Left ventricle myocardium inferior (tissue), 1 donor: ENCODE measurements at regions not wholly inside any gene's neighbourhood (a gene's known extent, or its start where the extent isn't known, plus 50 kb on each side); places are given as distances from the start of the nearest gene placed in this dataset.

Experiments
- DNase-seq: peaks from one replicate; pipeline ENCODE4 v3.0.0-alpha.2; 2020
- H3K27ac ChIP-seq: fragments of 200-600 bp; replicated peaks from 2 replicates; pipeline ENCODE4 v1.8.0; 2021
- H3K27me3 ChIP-seq: fragments of 200-600 bp; 2 replicates; pipeline ENCODE4 v1.8.0; 2021; ENCODE audit warnings: low read depth
- H3K36me3 ChIP-seq: fragments of 200-600 bp; 2 replicates; pipeline ENCODE4 v1.8.0; 2021
- H3K4me1 ChIP-seq: fragments of 200-600 bp; 2 replicates; pipeline ENCODE4 v1.8.0; 2021
- H3K4me3 ChIP-seq: fragments of 200-600 bp; 2 replicates; pipeline ENCODE4 v1.8.0; 2021; ENCODE audit warnings: mild to moderate bottlenecking, moderate library complexity
- H3K9me3 ChIP-seq: fragments of 200-600 bp; replicated peaks from 2 replicates; pipeline ENCODE4 v1.8.0; 2021
- intact Hi-C: fragments of 100-400 bp; cut with micrococcal nuclease; formaldehyde crosslinking; loops from one replicate; pipeline ENCODE4 v1.11.0; 2022
- TF ChIP-seq, protein P1 (sequence below): fragments of 200-600 bp; IDR thresholded peaks from 2 replicates; pipeline ENCODE4 v1.8.0; 2021; ENCODE audit warnings: antibody characterized with exemption, mild to moderate bottlenecking, borderline replicate concordance
- donor health status: DM: no; HTN: yes; CAD: no; lungs with severe emphysema.

DNA sequence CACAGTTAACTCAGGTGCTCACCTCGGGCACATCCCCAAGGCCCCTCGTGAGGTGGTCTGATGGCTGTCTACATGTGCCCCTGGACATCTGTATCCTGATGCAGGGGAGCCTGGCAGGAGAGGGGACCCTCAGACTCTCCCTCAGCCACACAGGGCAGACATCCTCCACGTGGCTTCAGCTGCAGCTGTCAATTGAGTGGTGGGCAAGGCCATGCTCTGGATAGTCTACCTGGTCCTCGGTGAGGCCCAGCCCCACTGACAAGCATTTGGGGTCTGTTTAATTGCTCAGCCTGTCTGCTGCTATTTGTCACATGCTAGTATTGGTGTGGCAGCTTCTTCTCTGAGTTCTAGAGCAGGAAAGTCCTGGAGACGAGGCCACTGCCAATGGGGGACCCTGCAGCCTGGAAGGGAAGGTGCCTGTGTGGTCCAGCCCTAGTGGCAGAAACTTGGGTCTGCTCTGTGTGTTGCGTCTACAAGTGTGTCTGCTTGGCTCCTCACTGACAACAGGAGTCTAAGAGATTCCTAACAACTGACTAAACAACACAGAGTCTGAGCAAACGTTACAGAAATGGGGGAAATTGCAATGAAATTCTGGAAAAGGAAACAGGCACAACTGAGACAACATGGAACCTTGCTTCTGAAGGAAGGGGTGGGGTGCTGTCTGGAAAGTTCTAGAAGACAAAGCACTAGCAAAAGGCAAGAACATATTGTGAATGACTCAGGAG lies 59.3 kb upstream of the IGFBP3 start:
- Histone ChIP-seq H3K4me1 (peaks cover 25% of the 10 kb centered on the region), H3K9me3 (peaks cover 8% of the 10 kb centered on the region), H3K36me3 (no peaks in the 10 kb centered on the region), H3K4me3 (no peak overlapping the region), H3K27ac (no peak overlapping the region), H3K27me3 (no peaks in the 10 kb centered on the region)
- TF ChIP-seq, protein P1, sequence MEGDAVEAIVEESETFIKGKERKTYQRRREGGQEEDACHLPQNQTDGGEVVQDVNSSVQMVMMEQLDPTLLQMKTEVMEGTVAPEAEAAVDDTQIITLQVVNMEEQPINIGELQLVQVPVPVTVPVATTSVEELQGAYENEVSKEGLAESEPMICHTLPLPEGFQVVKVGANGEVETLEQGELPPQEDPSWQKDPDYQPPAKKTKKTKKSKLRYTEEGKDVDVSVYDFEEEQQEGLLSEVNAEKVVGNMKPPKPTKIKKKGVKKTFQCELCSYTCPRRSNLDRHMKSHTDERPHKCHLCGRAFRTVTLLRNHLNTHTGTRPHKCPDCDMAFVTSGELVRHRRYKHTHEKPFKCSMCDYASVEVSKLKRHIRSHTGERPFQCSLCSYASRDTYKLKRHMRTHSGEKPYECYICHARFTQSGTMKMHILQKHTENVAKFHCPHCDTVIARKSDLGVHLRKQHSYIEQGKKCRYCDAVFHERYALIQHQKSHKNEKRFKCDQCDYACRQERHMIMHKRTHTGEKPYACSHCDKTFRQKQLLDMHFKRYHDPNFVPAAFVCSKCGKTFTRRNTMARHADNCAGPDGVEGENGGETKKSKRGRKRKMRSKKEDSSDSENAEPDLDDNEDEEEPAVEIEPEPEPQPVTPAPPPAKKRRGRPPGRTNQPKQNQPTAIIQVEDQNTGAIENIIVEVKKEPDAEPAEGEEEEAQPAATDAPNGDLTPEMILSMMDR, result no peak
- no peak for DNase-seq
- intact Hi-C loops, result no loop called here

DNA sequence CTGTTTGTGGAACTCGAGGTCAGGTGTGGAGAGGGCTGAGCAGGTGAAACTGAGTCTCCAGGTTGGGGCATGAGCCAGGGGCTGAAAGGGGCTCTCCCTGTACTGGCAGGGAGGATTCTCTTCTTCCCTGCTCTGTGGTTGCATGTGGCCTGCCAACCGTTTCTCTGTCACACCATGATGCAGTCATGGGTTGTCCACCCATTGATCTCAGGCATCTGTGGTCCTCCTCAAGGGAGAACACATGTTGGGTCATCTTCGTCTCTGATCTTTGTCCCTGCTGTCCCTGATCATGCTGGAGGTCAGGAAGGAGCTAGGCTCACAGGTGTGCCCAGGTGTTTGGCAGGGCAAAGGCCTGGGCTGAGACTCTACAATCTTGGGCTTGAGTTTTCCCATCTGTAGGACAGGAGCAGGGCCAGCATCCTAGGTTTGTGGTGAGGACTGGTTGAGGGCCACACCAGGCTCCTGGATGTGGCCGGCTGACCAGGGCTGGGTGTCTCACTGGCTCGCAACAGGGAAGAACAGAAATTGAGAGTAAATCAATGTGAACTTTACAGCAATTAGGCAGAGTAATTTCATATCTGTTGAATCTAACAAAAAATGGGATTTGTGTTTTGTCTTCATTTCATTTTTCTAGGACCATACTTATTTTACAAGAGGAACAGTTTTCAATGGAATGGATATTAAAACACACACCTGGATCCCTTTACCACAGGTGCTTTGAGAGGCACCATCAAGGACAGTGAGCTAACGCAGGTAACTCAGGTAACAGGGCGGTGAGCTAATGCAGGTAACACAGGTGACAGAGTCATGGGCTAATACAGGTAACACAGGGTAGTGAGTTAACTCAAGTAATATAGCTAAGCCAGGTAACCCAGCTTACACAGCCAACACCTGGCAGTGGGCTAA lies 58.5 kb upstream of the IGFBP3 start:
- Histone ChIP-seq H3K9me3 (peaks cover 8% of the 10 kb centered on the region), H3K27me3 (no peaks in the 10 kb centered on the region), H3K4me1 (peaks cover 26% of the 10 kb centered on the region), H3K4me3 (no peak overlapping the region), H3K27ac (no peak overlapping the region), H3K36me3 (no peaks in the 10 kb centered on the region)
- intact Hi-C loops, result no loop called here
- TF ChIP-seq, protein P1, result no peak
- DNase-seq, result no peak

DNA sequence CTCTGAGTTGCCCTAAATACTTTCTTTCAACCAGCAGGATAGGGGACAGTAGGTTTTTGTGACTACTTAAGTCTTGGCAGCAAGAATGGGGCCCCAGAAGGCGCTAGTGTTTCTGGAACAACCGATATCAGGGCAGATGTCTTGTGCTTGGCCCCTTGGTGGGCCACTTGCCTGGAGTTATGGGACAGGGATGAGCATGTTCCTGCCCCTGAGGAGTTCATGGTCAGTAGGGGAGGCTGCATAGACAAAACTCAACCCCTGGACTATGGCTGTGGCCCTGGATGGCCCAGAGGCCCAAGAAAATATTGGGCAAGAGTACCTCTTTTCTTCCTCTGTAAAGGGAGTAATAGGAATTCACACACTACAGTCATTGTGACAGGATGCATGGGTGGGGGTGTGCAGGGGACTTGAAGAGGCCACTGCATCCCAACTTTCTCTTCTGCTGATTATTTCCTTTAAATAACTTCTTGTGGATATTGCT lies 57.7 kb upstream of the IGFBP3 start:
- no peak overlapping the region for H3K4me3 ChIP-seq

DNA sequence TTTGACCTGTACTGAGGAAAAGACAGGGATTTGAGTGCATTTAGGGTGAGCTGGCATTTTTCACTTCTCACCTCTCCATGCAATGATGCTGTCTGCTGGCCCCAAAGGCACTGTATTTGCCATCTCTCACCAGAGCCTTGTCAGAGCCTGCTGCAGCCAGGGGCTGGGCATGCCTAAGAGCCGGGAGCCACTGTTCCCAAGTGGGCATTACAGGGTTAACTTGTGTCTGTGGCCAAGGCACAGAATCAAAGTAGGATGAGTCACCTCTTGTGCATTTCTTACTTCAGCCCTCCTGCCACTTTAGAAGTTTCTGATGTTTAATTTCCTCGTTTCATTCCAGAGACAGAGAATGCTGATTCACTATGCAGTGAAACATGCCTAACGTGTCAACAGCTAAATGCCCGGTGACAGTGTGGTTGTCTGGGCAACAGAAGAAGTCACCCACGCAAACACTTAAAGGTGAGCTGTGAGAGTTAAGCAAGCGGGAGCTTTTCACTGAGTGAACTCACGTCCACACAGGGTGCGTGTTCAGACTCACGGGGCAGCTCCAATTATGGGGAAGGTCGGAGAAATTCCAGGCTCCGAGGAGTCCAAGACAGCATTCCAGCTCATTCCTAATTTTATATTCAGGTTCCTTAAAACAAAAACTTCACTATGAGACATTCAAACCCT lies 57.1 kb upstream of the IGFBP3 start:
- H3K36me3 ChIP-seq, result no peaks in the 10 kb centered on the region
- peaks cover 8% of the 10 kb centered on the region for H3K9me3 ChIP-seq
- no peak overlapping the region for H3K27ac ChIP-seq
- intact Hi-C loops, result no loop called here
- TF ChIP-seq, protein P1, result no peak
- no peak for DNase-seq
- no peak overlapping the region for H3K4me3 ChIP-seq
- H3K27me3 ChIP-seq, result no peaks in the 10 kb centered on the region
- H3K4me1 ChIP-seq, result peaks cover 25% of the 10 kb centered on the region

More for the DNA sequence above, 57.7 kb upstream of the IGFBP3 start:
- Histone ChIP-seq H3K27me3 (no peaks in the 10 kb centered on the region), H3K27ac (no peak overlapping the region), H3K36me3 (no peaks in the 10 kb centered on the region), H3K4me1 (peaks cover 25% of the 10 kb centered on the region), H3K9me3 (peaks cover 8% of the 10 kb centered on the region)
- no peak for DNase-seq
- TF ChIP-seq, protein P1, result no peak
- intact Hi-C loops, result no loop called here

DNA sequence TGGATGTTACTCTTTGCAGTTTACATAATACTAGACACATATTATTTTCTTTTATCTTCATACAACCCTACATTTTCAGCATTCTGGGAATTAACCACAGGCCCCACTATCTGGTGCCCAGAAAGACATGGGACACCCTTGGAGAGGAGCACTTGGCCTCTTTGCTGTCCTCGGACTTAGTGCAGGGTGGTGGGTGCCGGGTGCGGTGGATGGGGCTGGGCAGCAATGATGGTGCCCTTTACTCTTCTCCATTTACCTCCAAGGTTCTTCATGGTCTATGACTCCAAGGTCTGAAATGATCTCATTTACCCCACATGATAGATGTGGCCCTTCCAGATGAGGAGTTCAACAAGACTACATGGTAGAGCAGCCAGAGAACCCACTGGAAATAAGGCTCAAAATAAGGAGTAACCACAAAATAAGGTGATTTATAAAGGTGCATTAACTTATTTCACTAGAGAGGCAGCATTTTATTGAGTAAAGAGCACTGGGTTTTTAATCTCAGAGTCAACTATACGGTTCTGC lies 56.2 kb upstream of the IGFBP3 start:
- Histone ChIP-seq H3K36me3 (no peaks in the 10 kb centered on the region), H3K9me3 (peaks cover 7% of the 10 kb centered on the region), H3K4me3 (no peak overlapping the region), H3K27me3 (no peaks in the 10 kb centered on the region), H3K27ac (no peak overlapping the region), H3K4me1 (peaks cover 25% of the 10 kb centered on the region)
- TF ChIP-seq, protein P1, result no peak
- no peak for DNase-seq
- intact Hi-C loops, result no loop called here
